BLaER1 treated with 17β-estradiol and CSF1 and Interleukin-3, amounts not matched to agents 10 nM and 100 nM (cell line): ENCODE measurements at regions not wholly inside any gene's neighbourhood (a gene's known extent, or its start where the extent isn't known, plus 50 kb on each side); places are given as distances from the start of the nearest gene placed in this dataset.

Source experiments
- H3K27ac ChIP-seq, 11 experiments: shearing (Covaris generic); formaldehyde crosslinking; 2 replicates each; pipeline ENCODE4 v1.8.1; 2022
- H3K27me3 ChIP-seq, 11 experiments: shearing (Covaris generic); formaldehyde crosslinking; 2 replicates each; pipeline ENCODE4 v1.8.1; 2022
- H3K36me3 ChIP-seq, 11 experiments: shearing (Covaris generic); formaldehyde crosslinking; 2 replicates each; pipeline ENCODE4 v1.8.1; 2022
- H3K4me1 ChIP-seq, 10 experiments: shearing (Covaris generic); formaldehyde crosslinking; 2 replicates each; pipeline ENCODE4 v1.8.1; 2022
- H3K4me2 ChIP-seq, 11 experiments: shearing (Covaris generic); formaldehyde crosslinking; 2 replicates each; pipeline ENCODE4 v1.8.1; 2022
- H3K4me3 ChIP-seq, 10 experiments: shearing (Covaris generic); formaldehyde crosslinking; 2 replicates each; pipeline ENCODE4 v1.8.1; 2022
- H3K9ac ChIP-seq, 11 experiments: shearing (Covaris generic); formaldehyde crosslinking; 2 replicates each; pipeline ENCODE4 v1.8.1; 2022
- H3K9me3 ChIP-seq, 11 experiments: shearing (Covaris generic); formaldehyde crosslinking; replicated peaks in 1 of 11; 2 replicates each; pipeline ENCODE4 v1.8.1; 2022
- H4K20me1 ChIP-seq, 11 experiments: shearing (Covaris generic); formaldehyde crosslinking; 2 replicates each; pipeline ENCODE4 v1.8.1; 2022
- Cebpa-rat ChIP-seq, 11 experiments: shearing (Covaris generic); IDR thresholded peaks; 2 replicates each; pipeline ENCODE4 v1.8.1; 2022

- no peak for TF ChIP-seq Cebpa-rat (IDR thresholded peaks at IDR 0.05)
- Histone ChIP-seq H3K27me3 (no peaks in the 10 kb centered on the region), H3K9me3 (peaks cover 13 to 28% (median 20%) of the 10 kb centered on the region in 11 experiments; a peak in 19 of 22 replicates), H3K36me3 (no peaks in the 10 kb centered on the region), H3K9ac (no peak overlapping the region), H3K4me3 (no peak overlapping the region), H3K27ac (no peak overlapping the region), H3K4me1 (no peaks in the 10 kb centered on the region), H4K20me1 (no peaks in the 10 kb centered on the region), H3K4me2 (no peak overlapping the region)
Measured at GRCh38 chr1:4916610-4917009, 262.2 kb downstream of the AJAP1 start.

GRCh38 chr1:4915154-4915553, 260.7 kb downstream of the AJAP1 start:
- no peak for TF ChIP-seq Cebpa-rat (IDR thresholded peaks at IDR 0.05)
- Histone ChIP-seq H3K4me2 (no peak overlapping the region), H3K4me1 (no peaks in the 10 kb centered on the region), H3K9ac (no peak overlapping the region), H3K27me3 (no peaks in the 10 kb centered on the region), H4K20me1 (no peaks in the 10 kb centered on the region), H3K9me3 (peaks cover 7 to 21% (median 14%) of the 10 kb centered on the region in 11 experiments; a peak in 19 of 22 replicates), H3K4me3 (no peak overlapping the region), H3K36me3 (no peaks in the 10 kb centered on the region), H3K27ac (no peak overlapping the region)

DNA sequence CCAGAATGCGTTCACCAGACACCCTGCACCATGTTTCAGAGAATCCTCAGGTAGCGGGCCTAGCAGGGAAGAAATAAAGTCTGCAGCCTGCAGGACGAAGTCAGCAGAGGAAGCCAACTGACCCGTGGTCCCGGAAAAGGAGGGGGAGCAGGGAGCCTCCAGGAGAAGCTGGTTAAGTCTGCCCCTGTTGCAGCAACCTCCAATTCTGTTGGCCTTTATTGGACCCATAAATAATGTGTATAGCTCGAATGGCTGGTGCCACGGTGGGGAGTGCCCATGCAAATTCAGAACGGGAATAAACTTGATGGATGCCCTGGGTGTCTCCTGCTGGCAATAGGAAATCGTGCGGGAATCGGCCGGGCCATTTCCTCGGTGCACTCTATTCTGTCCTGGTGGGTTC, 254.1 kb downstream of the AJAP1 start:
- peaks cover 0 to 39% (median 3%) of the 10 kb centered on the region in 11 experiments; a peak in 10 of 22 replicates for H3K9me3 ChIP-seq
- TF ChIP-seq Cebpa-rat (IDR thresholded peaks at IDR 0.05): no peak
- H3K9ac ChIP-seq: no peak overlapping the region
- no peak overlapping the region for H3K27ac ChIP-seq
- H3K36me3 ChIP-seq: no peaks in the 10 kb centered on the region
- no peaks in the 10 kb centered on the region for H3K4me1 ChIP-seq
- no peak overlapping the region for H3K4me2 ChIP-seq
- no peaks in the 10 kb centered on the region for H3K27me3 ChIP-seq
- no peak overlapping the region for H3K4me3 ChIP-seq
- no peaks in the 10 kb centered on the region for H4K20me1 ChIP-seq

GRCh38 chr1:4894566-4894965, 240.2 kb downstream of the AJAP1 start:
- no peaks in the 10 kb centered on the region for H3K36me3 ChIP-seq
- H3K4me3 ChIP-seq: no peak overlapping the region
- H3K9ac ChIP-seq: no peak overlapping the region
- no peak overlapping the region for H3K4me2 ChIP-seq
- H3K27me3 ChIP-seq: no peaks in the 10 kb centered on the region
- H4K20me1 ChIP-seq: no peaks in the 10 kb centered on the region
- H3K4me1 ChIP-seq: no peaks in the 10 kb centered on the region
- H3K27ac ChIP-seq: no peak overlapping the region
- H3K9me3 ChIP-seq: peaks cover 0 to 11% (median 0%) of the 10 kb centered on the region in 11 experiments; a peak in 3 of 22 replicates
- TF ChIP-seq Cebpa-rat (IDR thresholded peaks at IDR 0.05): no peak

GRCh38 chr1:4880626-4881025, 226.2 kb downstream of the AJAP1 start:
- Histone ChIP-seq H3K4me3 (no peak overlapping the region), H3K27ac (no peak overlapping the region), H3K4me1 (no peaks in the 10 kb centered on the region), H3K27me3 (no peaks in the 10 kb centered on the region), H3K9me3 (peaks cover 0 to 7% (median 0%) of the 10 kb centered on the region in 11 experiments; a peak in 2 of 22 replicates), H3K4me2 (no peak overlapping the region), H4K20me1 (no peaks in the 10 kb centered on the region), H3K36me3 (no peaks in the 10 kb centered on the region), H3K9ac (no peak overlapping the region)
- TF ChIP-seq Cebpa-rat (IDR thresholded peaks at IDR 0.05): no peak

- H3K4me3 ChIP-seq: no peak overlapping the region
- TF ChIP-seq Cebpa-rat (IDR thresholded peaks at IDR 0.05): no peak
- no peaks in the 10 kb centered on the region for H3K27me3 ChIP-seq
- H3K4me1 ChIP-seq: no peaks in the 10 kb centered on the region
- H3K9me3 ChIP-seq: peaks cover 0 to 7% (median 0%) of the 10 kb centered on the region in 11 experiments; a peak in 1 of 22 replicates
- H3K4me2 ChIP-seq: no peak overlapping the region
- no peaks in the 10 kb centered on the region for H4K20me1 ChIP-seq
- no peaks in the 10 kb centered on the region for H3K36me3 ChIP-seq
- H3K27ac ChIP-seq: no peak overlapping the region
- no peak overlapping the region for H3K9ac ChIP-seq
Measured at GRCh38 chr1:4877426-4877825, 223.0 kb downstream of the AJAP1 start.

GRCh38 chr1:4871373-4871772, 217.0 kb downstream of the AJAP1 start:
- TF ChIP-seq Cebpa-rat (IDR thresholded peaks at IDR 0.05): no peak
- Histone ChIP-seq H3K9me3 (peaks cover 0 to 6% (median 0%) of the 10 kb centered on the region in 11 experiments; a peak in 1 of 22 replicates), H3K27me3 (no peaks in the 10 kb centered on the region), H3K4me3 (no peak overlapping the region), H3K27ac (no peak overlapping the region), H3K4me2 (no peak overlapping the region), H3K9ac (no peak overlapping the region), H3K36me3 (no peaks in the 10 kb centered on the region), H3K4me1 (no peaks in the 10 kb centered on the region), H4K20me1 (no peaks in the 10 kb centered on the region)

- no peaks in the 10 kb centered on the region for H3K27me3 ChIP-seq
- H3K4me3 ChIP-seq: no peak overlapping the region
- no peaks in the 10 kb centered on the region for H4K20me1 ChIP-seq
- H3K4me2 ChIP-seq: no peak overlapping the region
- no peaks in the 10 kb centered on the region for H3K4me1 ChIP-seq
- no peaks in the 10 kb centered on the region for H3K36me3 ChIP-seq
- H3K27ac ChIP-seq: no peak overlapping the region
- H3K9ac ChIP-seq: no peak overlapping the region
- peaks cover 0 to 10% (median 0%) of the 10 kb centered on the region in 11 experiments; a peak in 1 of 22 replicates for H3K9me3 ChIP-seq
- no peak for TF ChIP-seq Cebpa-rat (IDR thresholded peaks at IDR 0.05)
Measured at GRCh38 chr1:4868521-4868920, 214.1 kb downstream of the AJAP1 start.

- Histone ChIP-seq H4K20me1 (no peaks in the 10 kb centered on the region), H3K9me3 (peaks cover 0 to 9% (median 5%) of the 10 kb centered on the region in 11 experiments; a peak in 9 of 22 replicates), H3K4me1 (peaks cover 6 to 34% (median 9%) of the 10 kb centered on the region in 10 experiments), H3K9ac (no peak overlapping the region), H3K4me3 (no peak overlapping the region), H3K36me3 (no peaks in the 10 kb centered on the region), H3K27ac (no peak overlapping the region), H3K4me2 (0 out of 22 replicates have a peak overlapping the region, but pooled peaks of 1 of the 11 experiments have one; percentile 0), H3K27me3 (0 out of 22 replicates have a peak, but pooled peaks cover 0 to 8% (median 0%) of the 10 kb centered on the region in 11 experiments)
- no peak for TF ChIP-seq Cebpa-rat (IDR thresholded peaks at IDR 0.05)
Measured at GRCh38 chr1:4856396-4856795, 202.0 kb downstream of the AJAP1 start.

- Histone ChIP-seq H4K20me1 (no peaks in the 10 kb centered on the region), H3K27ac (no peak overlapping the region), H3K9ac (no peak overlapping the region), H3K4me2 (no peak overlapping the region), H3K36me3 (0 out of 22 replicates have a peak, but pooled peaks cover 0 to 5% (median 0%) of the 10 kb centered on the region in 11 experiments), H3K9me3 (peaks cover 7 to 27% (median 17%) of the 10 kb centered on the region in 11 experiments; a peak in 21 of 22 replicates), H3K27me3 (peaks cover 0 to 19% (median 3%) of the 10 kb centered on the region in 11 experiments; a peak in 2 of 22 replicates), H3K4me3 (no peak overlapping the region), H3K4me1 (peaks cover 10 to 53% (median 14%) of the 10 kb centered on the region in 10 experiments)
- TF ChIP-seq Cebpa-rat (IDR thresholded peaks at IDR 0.05): no peak
Measured at GRCh38 chr1:4854367-4854766, 200.0 kb downstream of the AJAP1 start.
